ENCODE measurements at regions not wholly inside any gene's neighbourhood (a gene's known extent, or its start where the extent isn't known, plus 50 kb on each side); places are given as distances from the start of the nearest gene placed in this dataset.

DNA sequence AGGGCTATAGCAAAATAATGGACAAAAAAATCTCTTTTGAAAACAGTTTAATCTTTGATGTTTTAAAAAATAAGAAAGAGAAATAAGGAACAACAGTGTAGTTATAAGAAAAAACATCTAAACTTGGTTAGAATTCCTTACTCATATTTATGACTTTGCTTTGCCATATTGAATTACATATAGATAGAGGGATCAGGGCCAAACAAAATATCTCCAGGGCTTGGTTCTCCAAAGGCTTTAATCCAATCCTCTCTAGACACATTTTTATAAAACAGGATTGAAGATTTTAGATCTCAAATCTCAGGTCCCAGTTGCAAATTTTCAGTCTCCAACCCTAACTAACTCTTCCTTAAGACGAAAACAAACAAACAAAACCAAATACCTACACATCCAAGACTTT is 72.6 kb upstream of the RHOBTB1 start:
- TF ChIP-seq, protein P1, sequence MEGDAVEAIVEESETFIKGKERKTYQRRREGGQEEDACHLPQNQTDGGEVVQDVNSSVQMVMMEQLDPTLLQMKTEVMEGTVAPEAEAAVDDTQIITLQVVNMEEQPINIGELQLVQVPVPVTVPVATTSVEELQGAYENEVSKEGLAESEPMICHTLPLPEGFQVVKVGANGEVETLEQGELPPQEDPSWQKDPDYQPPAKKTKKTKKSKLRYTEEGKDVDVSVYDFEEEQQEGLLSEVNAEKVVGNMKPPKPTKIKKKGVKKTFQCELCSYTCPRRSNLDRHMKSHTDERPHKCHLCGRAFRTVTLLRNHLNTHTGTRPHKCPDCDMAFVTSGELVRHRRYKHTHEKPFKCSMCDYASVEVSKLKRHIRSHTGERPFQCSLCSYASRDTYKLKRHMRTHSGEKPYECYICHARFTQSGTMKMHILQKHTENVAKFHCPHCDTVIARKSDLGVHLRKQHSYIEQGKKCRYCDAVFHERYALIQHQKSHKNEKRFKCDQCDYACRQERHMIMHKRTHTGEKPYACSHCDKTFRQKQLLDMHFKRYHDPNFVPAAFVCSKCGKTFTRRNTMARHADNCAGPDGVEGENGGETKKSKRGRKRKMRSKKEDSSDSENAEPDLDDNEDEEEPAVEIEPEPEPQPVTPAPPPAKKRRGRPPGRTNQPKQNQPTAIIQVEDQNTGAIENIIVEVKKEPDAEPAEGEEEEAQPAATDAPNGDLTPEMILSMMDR (IDR thresholded peaks at IDR 0.05; ENCODE audit: borderline replicate concordance, extremely low read depth, low read length, poor library complexity, severe bottlenecking), result no peak
- TF ChIP-seq EZH2 (IDR thresholded peaks at IDR 0.05; ENCODE audit: borderline replicate concordance, low read depth, low read length, severe bottlenecking), result no peak
